HG03039 (cell line): ENCODE measurements at regions not wholly inside any gene's neighbourhood (a gene's known extent, or its start where the extent isn't known, plus 50 kb on each side); places are given as distances from the start of the nearest gene placed in this dataset.
"Not testable (repeated sequence)": the region's sequence is repeated elsewhere in the genome, so short reads cannot be mapped to it uniquely, and the experiment has no call there.

ENCODE experiments used
- ATAC-seq: cut with Tn5 transposase; IDR thresholded peaks from one replicate; pipeline ENCODE4 v1.9.1; 2021; ENCODE audit warnings: mild to moderate bottlenecking, moderate library complexity; ENCODE audit not compliant: unreplicated experiment

GRCh38 chr7:13262929-13263530 is 575.6 kb downstream of the ARL4A start:
- ATAC-seq: no peak

- ATAC-seq: no peak
Observed at GRCh38 chr7:13265271-13265670, 577.8 kb downstream of the ARL4A start.

GRCh38 chr7:13274205-13274604 is 586.8 kb downstream of the ARL4A start:
- not testable (repeated sequence) for ATAC-seq

GRCh38 chr7:13276977-13277376 is 589.5 kb downstream of the ARL4A start:
- no peak for ATAC-seq

- ATAC-seq: no peak
Observed at GRCh38 chr7:13278020-13278419, 590.6 kb downstream of the ARL4A start.

- no peak for ATAC-seq
Observed at GRCh38 chr7:13279854-13280435, 592.5 kb downstream of the ARL4A start.

- no peak for ATAC-seq
Observed at GRCh38 chr7:13282377-13282980, 595.0 kb downstream of the ARL4A start.

- ATAC-seq: no peak
Observed at GRCh38 chr7:13286916-13287315, 599.5 kb downstream of the ARL4A start.

- ATAC-seq: no peak
Observed at GRCh38 chr7:13288516-13288915, 601.1 kb downstream of the ARL4A start.

- ATAC-seq: no peak
Observed at GRCh38 chr7:13290975-13291374, 603.5 kb downstream of the ARL4A start.

- ATAC-seq: no peak
Observed at GRCh38 chr7:13293264-13294002, 606.0 kb downstream of the ARL4A start.

- ATAC-seq: no peak
Observed at GRCh38 chr7:13307040-13307439, 619.6 kb downstream of the ARL4A start.

- ATAC-seq: no peak
Observed at GRCh38 chr7:13308423-13308822, 621.0 kb downstream of the ARL4A start.

GRCh38 chr7:13309535-13309934 is 622.1 kb downstream of the ARL4A start:
- no peak for ATAC-seq

- ATAC-seq: no peak
Observed at GRCh38 chr7:13312307-13312706, 624.9 kb downstream of the ARL4A start.

GRCh38 chr7:13320333-13320732 is 632.9 kb downstream of the ARL4A start:
- no peak for ATAC-seq

GRCh38 chr7:13321316-13321715 is 633.9 kb downstream of the ARL4A start:
- no peak for ATAC-seq

GRCh38 chr7:13322126-13322525 is 634.7 kb downstream of the ARL4A start:
- no peak for ATAC-seq

GRCh38 chr7:13327669-13328068 is 640.2 kb downstream of the ARL4A start:
- no peak for ATAC-seq

- no peak for ATAC-seq
Observed at GRCh38 chr7:13333371-13333770, 645.9 kb downstream of the ARL4A start.

- no peak for ATAC-seq
Observed at GRCh38 chr7:13336227-13336626, 648.8 kb downstream of the ARL4A start.

- no peak for ATAC-seq
Observed at GRCh38 chr7:13352677-13353076, 636.8 kb downstream of the ETV1 start.
